Renal pelvis (tissue), 1 donor: ENCODE measurements at regions not wholly inside any gene's neighbourhood (a gene's known extent, or its start where the extent isn't known, plus 50 kb on each side); places are given as distances from the start of the nearest gene placed in this dataset.

Experiments
- DNase-seq: peaks from one replicate; pipeline ENCODE4 v3.0.0-alpha.2; 2013

GRCh38 chr12:126509572-126509971 is 1444.3 kb downstream of the AACS start:
- no peak for DNase-seq

- no peak for DNase-seq
Observed at GRCh38 chr12:126510630-126511029, 1445.4 kb downstream of the AACS start.

DNA sequence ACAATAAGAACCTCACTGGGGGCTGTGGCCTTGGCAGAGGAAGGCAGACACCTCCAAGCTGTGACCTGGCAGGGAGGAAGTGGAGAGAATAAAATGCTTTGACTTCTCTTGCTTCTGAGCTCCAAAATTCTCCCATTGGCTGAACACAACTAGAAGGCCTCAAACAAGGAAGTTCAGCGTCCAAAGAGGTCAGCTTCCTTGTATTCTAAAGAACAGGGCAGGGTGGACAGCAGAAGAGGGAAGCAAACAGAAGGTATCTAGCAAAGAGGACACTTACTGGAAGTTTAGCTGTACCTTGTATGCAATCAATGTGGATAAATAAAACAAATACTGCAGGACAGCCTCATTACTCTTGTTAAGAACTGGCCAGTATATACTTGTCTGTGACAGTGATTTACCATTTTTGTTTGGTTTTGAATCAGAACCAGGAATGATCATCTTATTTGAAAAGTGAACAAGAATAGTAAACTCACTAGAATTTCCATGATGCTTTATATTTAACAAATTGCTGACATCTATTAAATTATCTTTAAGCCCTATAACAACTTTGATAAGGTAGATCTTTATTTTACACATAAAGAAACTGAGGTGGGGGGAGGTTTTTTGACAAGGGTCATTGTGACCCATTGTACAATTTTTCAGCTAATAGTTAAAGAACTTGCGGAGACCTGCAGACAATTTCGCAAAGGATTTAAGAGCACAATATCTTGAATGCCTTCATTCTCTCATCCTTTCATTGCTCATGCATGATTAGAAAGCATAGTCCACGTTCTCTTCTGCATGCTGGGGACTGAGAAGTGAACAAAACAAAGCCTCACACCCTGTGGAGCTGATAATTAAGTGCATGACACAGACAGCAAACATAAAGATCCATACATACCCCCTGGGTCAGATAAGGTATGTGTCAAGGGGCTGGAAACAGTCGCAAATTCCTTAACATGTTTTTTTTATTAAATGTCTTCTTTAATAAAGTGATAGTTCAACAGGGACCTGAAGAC is 1448.0 kb downstream of the AACS start:
- DNase-seq, result no peak

DNA sequence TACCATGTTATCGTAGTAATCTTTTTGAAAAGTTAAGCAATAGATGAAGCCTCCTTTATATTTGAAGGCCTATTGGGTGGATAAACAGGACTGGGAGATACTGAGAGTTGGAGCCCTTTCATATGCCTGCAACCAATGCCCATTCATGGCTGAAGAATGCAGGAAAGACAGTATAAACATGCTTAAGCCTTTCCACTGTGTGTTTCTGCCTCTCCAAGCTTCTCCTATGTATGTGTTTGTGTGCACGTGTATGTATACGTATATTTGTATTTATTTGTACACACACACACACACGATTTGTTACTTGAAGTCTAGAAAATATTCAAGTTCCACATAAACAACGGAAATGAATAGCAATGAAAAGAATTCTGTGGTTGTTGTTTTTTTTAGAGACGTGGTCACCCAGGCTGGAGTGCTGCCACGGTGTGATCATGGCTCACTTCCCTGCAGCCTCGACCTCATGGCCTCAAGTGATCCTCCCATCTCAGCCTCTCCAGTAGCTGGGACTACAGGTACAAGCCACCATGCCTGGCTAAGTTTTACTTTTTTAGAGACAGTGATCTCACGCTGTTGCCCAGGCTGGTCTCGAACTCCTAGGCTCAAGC is 1453.5 kb downstream of the AACS start:
- no peak for DNase-seq

- DNase-seq, result no peak
Observed at GRCh38 chr12:126519833-126520232, 1454.6 kb downstream of the AACS start.

DNA sequence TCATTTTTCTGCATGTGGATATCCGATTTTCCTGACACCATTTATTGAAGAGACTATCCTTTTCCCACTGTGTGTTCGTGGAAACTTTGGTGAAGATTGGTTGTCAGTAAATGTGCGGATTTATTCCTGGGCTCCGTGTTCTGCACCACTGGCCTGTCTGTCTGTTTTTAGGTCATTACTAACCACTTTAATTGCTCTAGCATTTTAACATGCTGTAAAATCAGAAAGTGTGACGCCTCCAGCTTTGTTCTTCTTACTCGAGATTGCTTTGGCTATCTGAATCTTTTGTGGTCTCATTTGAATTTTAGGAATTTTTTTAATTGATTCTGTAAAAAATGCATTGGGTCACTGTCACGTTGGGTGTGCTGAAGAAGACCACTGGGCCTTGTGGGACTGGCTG is 1458.7 kb downstream of the AACS start:
- peak; percentile 28 for DNase-seq

DNA sequence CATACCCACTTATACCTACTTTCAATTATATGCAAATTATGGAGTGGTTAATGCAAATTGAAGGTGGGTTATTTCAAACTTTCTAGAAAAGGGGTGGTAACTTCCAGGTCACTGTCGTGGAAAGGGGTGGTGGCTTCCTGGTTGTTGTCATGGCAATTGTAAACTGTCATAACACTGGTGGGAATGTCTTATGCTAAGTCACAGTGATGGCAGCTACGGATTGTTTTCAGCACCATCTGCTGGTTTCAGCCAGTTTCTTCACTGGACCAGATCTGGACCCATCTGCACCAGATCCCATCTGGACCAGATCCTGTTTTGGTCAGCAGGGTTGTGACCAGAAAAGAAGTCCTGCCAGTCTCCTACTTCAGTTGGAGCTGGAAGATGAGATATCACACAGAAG is 1469.3 kb downstream of the AACS start:
- DNase-seq, result no peak

DNA sequence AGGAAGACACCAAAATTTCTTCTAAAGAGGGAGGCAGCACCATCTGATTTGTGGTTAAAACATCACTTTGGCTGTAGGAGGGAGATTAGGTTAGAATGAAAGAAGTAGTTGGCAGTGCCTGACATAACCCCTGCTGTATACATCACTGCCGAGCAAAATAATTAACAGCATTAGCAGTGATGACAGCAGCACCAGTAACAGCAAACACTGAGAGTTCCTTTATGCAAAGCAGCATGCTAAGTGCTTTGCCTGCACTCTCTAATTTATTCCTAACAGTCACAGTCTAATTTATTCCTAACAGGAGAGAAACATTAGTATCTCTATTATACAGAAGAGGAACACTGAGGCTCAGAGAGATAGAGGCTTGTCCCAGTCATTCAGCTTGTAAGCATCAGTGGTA is 1469.7 kb downstream of the AACS start:
- DNase-seq, result no peak

- peak; percentile 42 for DNase-seq
Observed at GRCh38 chr12:126535971-126536370, 1470.7 kb downstream of the AACS start.

DNA sequence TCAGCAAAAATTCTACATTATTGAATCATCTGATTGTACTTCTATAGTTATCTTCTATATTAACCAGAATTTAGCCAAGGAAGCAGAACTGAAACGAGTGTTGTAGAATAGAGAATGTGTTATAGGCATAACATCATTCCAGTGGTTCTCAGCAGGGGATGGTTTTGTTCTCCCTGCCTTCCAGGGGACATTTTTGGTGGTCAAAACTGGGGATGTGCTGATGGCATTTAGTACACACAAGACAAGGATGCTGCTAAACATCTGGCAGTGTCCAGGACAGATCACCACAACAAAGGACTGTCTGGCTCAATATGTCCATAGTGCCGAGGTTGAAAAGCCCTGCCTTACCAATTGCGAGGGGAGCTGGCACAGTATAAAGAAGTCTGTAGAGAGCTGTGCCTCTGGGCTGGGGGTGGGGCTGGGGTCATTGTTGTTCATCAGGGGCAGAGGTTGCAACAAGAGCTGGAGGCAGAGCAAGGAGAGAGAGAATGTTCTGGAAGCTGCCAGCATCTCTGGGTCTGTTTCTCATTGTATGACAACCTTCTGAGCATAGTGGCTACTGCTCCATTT is 1472.8 kb downstream of the AACS start:
- no peak for DNase-seq

GRCh38 chr12:126538888-126539287 is 1473.7 kb downstream of the AACS start:
- DNase-seq, result no peak

GRCh38 chr12:126545411-126545810 is 1480.2 kb downstream of the AACS start:
- DNase-seq, result no peak

DNA sequence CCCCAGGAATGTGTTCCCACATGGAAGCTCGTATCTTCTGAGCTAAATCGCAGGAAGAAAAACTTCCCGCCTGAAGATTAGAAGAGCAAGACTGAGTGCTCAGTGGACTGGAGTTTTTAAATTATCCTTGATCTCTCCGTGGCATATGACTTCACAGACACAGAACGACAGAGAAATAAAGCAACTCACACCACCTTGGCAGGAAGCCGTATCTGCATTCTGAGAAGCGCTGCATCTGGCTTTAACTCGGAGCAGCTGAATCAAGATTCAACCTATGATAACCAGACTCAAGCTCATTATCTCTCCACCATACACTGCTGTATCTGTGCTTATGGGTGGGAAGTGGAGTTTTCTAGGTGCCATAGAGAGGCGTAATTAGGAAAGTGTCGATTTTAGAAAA is 1482.7 kb downstream of the AACS start:
- no peak for DNase-seq

DNA sequence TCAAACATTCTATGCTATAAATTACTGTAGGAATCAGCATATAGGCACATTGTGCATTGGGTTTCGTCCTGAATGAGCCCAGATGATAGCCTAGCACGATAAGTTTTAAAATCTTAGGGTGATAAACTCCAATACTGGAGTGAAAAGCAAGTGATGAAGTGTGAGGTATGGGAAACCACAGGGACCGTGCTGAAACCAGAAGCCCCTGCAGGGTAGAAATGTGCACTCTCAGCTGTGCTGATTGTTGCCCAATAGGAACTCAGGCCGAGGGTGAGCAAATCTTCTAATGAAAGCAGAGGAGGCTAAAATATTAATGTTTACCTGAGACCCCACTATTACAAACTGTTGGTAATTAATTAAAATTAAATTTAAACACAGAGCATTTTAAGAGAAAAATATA is 1486.6 kb downstream of the AACS start:
- no peak for DNase-seq

GRCh38 chr12:126554625-126555024 is 1489.4 kb downstream of the AACS start:
- DNase-seq, result no peak

GRCh38 chr12:126557659-126558058 is 1492.4 kb downstream of the AACS start:
- no peak for DNase-seq

DNA sequence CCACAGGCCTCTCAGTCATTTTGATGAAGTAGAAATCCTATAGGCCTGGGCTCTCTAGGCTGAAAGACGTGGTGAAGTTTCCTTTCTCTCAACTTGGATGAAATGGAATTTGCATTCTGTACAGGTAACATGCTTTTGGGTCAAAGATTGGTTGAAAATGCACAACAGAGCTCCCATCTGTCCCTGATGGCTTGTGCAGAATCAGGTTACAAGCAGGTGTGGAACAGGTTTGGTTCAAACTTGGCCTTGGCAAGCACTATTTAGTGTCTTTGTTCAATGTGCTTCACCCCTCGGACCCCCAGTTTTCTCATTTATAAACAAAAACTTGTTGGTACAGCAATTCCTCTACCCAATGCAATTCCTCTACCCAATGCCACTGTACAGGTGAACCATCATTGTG is 1493.0 kb downstream of the AACS start:
- DNase-seq, result no peak

GRCh38 chr12:126558810-126559209 is 1493.6 kb downstream of the AACS start:
- no peak for DNase-seq

DNA sequence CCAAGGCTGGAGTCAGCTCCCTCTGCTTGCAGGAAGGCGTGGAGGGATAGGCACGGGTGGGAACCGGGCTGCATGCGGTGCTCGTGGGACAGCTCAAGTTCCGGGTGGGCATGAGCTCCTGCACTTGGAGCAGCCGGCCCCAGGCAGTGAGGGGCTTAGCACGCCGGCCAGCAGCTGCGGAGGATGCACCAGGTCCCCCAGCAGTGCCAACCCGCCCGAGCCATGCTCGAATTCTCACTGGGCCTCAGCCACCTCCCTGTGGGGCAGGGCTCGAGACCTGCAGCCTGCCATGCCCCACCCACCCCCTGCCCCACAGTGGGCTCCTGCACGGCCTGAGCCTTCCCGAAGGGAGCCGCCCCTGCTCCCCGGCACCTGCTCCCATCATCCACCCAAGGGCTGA is 1501.8 kb downstream of the AACS start:
- no peak for DNase-seq

DNA sequence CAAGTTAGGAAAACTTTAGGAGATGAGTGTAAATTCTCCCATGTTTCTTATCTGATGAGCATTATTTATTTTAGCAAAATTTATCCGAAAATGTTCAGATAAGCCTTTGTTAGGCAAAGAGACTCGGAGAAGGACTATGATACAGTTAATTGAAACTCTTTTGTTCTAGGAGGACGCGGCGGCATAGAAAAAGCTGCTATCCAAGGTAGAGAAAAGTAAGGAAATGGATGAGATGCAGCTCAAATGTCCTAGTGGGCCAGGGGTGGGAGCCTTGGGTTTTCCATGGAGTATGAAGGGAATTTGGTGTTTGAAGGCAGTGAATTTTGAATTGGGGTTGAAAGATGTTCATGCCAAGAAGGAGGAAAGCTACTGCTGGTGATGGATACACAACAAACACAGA is 1504.5 kb downstream of the AACS start:
- no peak for DNase-seq

DNA sequence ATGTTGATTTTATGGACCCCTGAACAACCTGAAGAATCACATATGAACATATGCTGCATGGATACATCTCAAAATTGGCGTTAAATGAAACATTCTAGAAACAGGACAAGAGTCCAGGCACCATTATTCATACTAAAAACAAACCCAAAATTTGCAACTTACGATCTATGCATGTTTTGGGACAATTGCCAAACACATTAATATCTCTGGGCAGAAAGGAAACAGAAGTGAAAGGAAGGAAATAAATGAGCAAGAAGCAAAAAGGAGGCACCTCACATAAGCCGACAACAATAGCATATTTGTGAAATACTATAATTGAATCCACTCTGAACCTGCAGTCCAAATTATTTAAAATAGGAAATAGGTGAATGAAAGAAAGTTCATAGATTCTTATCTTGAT is 1505.3 kb downstream of the AACS start:
- no peak for DNase-seq

DNA sequence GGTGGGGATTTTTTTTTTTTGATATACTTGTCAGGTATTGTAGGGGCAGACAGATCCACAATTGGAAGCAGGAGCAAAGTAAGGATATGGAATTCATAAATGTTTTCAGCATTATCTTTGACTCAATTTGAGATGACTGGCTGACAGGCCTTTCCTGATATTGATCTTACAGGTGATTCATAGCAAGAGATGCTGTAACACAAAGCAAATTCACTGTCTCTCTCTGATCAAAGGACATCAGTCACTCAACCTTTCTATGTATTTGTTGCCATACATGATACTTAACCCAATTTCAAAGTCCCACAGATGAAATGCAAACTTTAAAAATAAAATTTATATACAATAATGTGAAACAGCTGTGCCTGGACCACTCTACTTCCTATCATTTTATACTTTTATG is 1506.9 kb downstream of the AACS start:
- DNase-seq, result no peak

GRCh38 chr12:126581655-126582054 is 1516.4 kb downstream of the AACS start:
- DNase-seq, result no peak
